ENCODE measurements at regions not wholly inside any gene's neighbourhood (a gene's known extent, or its start where the extent isn't known, plus 50 kb on each side); places are given as distances from the start of the nearest gene placed in this dataset.

- Histone ChIP-seq H3K36me3 (replicated peaks) (no peaks in the 10 kb centered on the region), H3K27me3 (ENCODE audit: low read depth) (no peaks in the 10 kb centered on the region), H3K4me1 (no peaks in the 10 kb centered on the region), H3K4me3 (no peak overlapping the region), H3K9me3 (no peaks in the 10 kb centered on the region; the same call in 1 of the 2 replicates)
- no peak for DNase-seq (ENCODE audit: low spot score in 2 of 2)
- in situ Hi-C loops (cut with MboI; ENCODE audit: low sequenced_read_pairs), result no loop called here
Observed at GRCh38 chr14:43169722-43170121, 1337.4 kb downstream of the FSCB start.

DNA sequence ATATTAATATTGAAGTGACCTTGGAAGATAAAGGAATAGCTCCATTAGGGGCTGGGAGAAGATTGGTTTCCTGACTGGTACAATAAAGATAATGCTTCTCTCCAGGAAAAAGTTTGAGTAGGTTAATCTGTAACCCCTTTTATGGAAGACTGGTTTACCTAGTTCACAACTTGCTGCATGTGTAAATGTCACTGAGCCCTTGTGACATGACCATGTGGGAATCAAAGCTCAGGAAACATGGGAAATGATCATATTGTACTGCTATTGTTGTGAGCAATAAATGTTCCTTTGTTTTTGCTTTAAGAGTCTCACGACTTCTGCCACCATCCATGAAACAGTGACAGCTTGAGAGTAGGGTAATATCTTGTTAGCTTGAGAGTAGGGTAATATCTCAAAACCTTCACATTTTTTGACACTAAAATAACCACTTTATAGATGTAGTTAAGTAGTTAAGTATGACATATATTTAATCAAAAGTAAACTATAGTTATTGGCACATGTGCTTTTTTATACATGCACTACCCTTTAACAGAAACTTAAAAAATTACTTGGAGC, 1338.6 kb downstream of the FSCB start:
- in situ Hi-C loops (cut with MboI; ENCODE audit: low sequenced_read_pairs), result no loop called here
- H3K9me3 ChIP-seq, result no peaks in the 10 kb centered on the region; the same call in 1 of the 2 replicates
- H3K4me1 ChIP-seq, result no peaks in the 10 kb centered on the region
- H3K4me3 ChIP-seq, result no peak overlapping the region
- no peaks in the 10 kb centered on the region for H3K27me3 ChIP-seq (ENCODE audit: low read depth)
- no peak for DNase-seq (ENCODE audit: low spot score in 2 of 2)
- H3K36me3 ChIP-seq (replicated peaks), result no peaks in the 10 kb centered on the region

DNA sequence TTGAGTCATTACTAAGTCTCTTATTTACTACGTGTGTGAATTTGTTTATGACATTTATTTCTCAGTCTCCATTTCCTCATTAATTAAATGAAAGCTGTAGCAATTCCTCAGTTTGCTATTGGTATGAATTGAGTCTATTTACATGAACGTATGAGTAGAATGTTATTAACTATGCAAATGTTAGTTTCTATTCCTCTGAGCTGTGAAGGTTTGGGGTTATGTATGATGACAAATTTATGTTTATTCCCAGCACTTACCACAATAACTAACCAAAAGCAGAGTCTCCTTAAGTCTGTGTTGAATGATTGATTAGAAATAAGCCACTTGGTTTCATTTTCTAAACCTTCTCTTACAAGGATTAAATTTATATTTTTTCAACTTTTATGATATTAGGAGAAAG, 1340.9 kb downstream of the FSCB start:
- DNase-seq (ENCODE audit: low spot score in 2 of 2), result no peak
- no peaks in the 10 kb centered on the region; the same call in 1 of the 2 replicates for H3K9me3 ChIP-seq
- no peaks in the 10 kb centered on the region for H3K27me3 ChIP-seq (ENCODE audit: low read depth)
- H3K4me1 ChIP-seq, result no peaks in the 10 kb centered on the region
- no peaks in the 10 kb centered on the region for H3K36me3 ChIP-seq (replicated peaks)
- H3K4me3 ChIP-seq, result no peak overlapping the region
- in situ Hi-C loops (cut with MboI; ENCODE audit: low sequenced_read_pairs), result no loop called here

DNA sequence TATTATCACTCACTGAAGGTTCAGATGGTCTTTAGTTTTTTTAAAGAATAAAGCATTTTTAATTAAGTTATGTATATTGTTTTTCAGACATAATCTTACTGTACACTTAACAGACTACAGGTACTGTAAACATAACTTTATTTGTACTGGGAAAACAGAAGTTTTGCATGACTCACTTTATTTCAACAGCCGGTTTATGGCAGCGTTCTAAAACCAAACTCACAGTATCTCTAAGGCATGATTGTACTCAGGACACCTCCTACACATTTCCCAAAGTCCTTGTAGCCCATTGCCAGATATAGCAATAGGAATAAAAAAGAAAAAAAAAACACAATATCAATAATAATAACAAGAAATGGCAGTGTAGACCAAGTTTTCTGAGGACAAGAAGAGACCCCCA, 1341.4 kb downstream of the FSCB start:
- Histone ChIP-seq H3K27me3 (ENCODE audit: low read depth) (no peaks in the 10 kb centered on the region), H3K4me3 (no peak overlapping the region), H3K9me3 (no peaks in the 10 kb centered on the region), H3K36me3 (replicated peaks) (no peaks in the 10 kb centered on the region), H3K4me1 (no peaks in the 10 kb centered on the region)
- DNase-seq (ENCODE audit: low spot score in 2 of 2), result no peak
- in situ Hi-C loops (cut with MboI; ENCODE audit: low sequenced_read_pairs), result no loop called here

- H3K27me3 ChIP-seq (ENCODE audit: low read depth), result no peaks in the 10 kb centered on the region
- H3K9me3 ChIP-seq, result no peaks in the 10 kb centered on the region
- no peaks in the 10 kb centered on the region for H3K4me1 ChIP-seq
- H3K36me3 ChIP-seq (replicated peaks), result no peaks in the 10 kb centered on the region
- no peak overlapping the region for H3K4me3 ChIP-seq
- in situ Hi-C loops (cut with MboI; ENCODE audit: low sequenced_read_pairs), result no loop called here
- no peak for DNase-seq (ENCODE audit: low spot score in 2 of 2)
Observed at GRCh38 chr14:43161477-43161876, 1345.6 kb downstream of the FSCB start.

- no peak for DNase-seq (ENCODE audit: low spot score in 2 of 2)
- H3K9me3 ChIP-seq, result no peaks in the 10 kb centered on the region
- no peaks in the 10 kb centered on the region for H3K36me3 ChIP-seq (replicated peaks)
- no peaks in the 10 kb centered on the region for H3K4me1 ChIP-seq
- no peak overlapping the region for H3K4me3 ChIP-seq
- in situ Hi-C loops (cut with MboI; ENCODE audit: low sequenced_read_pairs), result no loop called here
- no peaks in the 10 kb centered on the region for H3K27me3 ChIP-seq (ENCODE audit: low read depth)
Observed at GRCh38 chr14:43157661-43158060, 1349.4 kb downstream of the FSCB start.

GRCh38 chr14:43155924-43156323, 1351.2 kb downstream of the FSCB start:
- DNase-seq (ENCODE audit: low spot score in 2 of 2), result no peak

DNA sequence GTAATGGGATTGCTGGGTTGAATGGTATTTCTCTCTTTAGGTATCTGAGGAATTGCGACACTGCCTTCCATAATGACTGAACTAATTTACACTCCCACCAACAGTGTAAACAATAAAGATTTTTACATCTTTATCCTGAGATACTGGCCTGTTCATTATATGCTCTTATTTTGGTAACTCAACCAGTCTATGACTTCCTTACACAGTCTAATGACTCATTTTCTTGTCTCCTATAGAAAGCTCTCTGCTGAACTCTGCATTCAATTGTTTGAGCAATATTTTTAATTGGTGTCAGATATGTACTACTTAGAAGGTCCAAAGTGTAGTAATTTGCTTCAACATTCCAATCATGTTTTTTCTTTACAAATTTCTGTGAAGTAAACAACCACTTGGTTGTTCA, 1351.8 kb downstream of the FSCB start:
- in situ Hi-C loops (cut with MboI; ENCODE audit: low sequenced_read_pairs), result no loop called here
- Histone ChIP-seq H3K4me1 (no peaks in the 10 kb centered on the region), H3K27me3 (ENCODE audit: low read depth) (no peaks in the 10 kb centered on the region), H3K9me3 (no peaks in the 10 kb centered on the region), H3K4me3 (no peak overlapping the region), H3K36me3 (replicated peaks) (no peaks in the 10 kb centered on the region)
- DNase-seq (ENCODE audit: low spot score in 2 of 2), result no peak

More at GRCh38 chr14:43155924-43156323, 1351.2 kb downstream of the FSCB start:
- no peaks in the 10 kb centered on the region for H3K27me3 ChIP-seq (ENCODE audit: low read depth)
- H3K9me3 ChIP-seq, result no peaks in the 10 kb centered on the region
- H3K4me3 ChIP-seq, result no peak overlapping the region
- no peaks in the 10 kb centered on the region for H3K36me3 ChIP-seq (replicated peaks)
- H3K4me1 ChIP-seq, result no peaks in the 10 kb centered on the region
- in situ Hi-C loops (cut with MboI; ENCODE audit: low sequenced_read_pairs), result no loop called here

GRCh38 chr14:43147485-43147884, 1359.6 kb downstream of the FSCB start:
- no peak for DNase-seq (ENCODE audit: low spot score in 2 of 2)
- H3K4me3 ChIP-seq, result no peak overlapping the region
- H3K36me3 ChIP-seq (replicated peaks), result no peaks in the 10 kb centered on the region
- no peaks in the 10 kb centered on the region for H3K4me1 ChIP-seq
- in situ Hi-C loops (cut with MboI; ENCODE audit: low sequenced_read_pairs), result no loop called here
- H3K27me3 ChIP-seq (ENCODE audit: low read depth), result no peaks in the 10 kb centered on the region
- H3K9me3 ChIP-seq, result no peaks in the 10 kb centered on the region

GRCh38 chr14:43145361-43145760, 1361.7 kb downstream of the FSCB start:
- DNase-seq (ENCODE audit: low spot score in 2 of 2), result no peak
- H3K9me3 ChIP-seq, result no peaks in the 10 kb centered on the region
- H3K36me3 ChIP-seq (replicated peaks), result no peaks in the 10 kb centered on the region
- H3K27me3 ChIP-seq (ENCODE audit: low read depth), result no peaks in the 10 kb centered on the region
- H3K4me1 ChIP-seq, result no peaks in the 10 kb centered on the region
- no peak overlapping the region for H3K4me3 ChIP-seq
- in situ Hi-C loops (cut with MboI; ENCODE audit: low sequenced_read_pairs), result no loop called here

- DNase-seq (ENCODE audit: low spot score in 2 of 2), result no peak
- Histone ChIP-seq H3K4me1 (no peaks in the 10 kb centered on the region), H3K9me3 (no peaks in the 10 kb centered on the region), H3K4me3 (no peak overlapping the region), H3K36me3 (replicated peaks) (no peaks in the 10 kb centered on the region), H3K27me3 (ENCODE audit: low read depth) (no peaks in the 10 kb centered on the region)
- in situ Hi-C loops (cut with MboI; ENCODE audit: low sequenced_read_pairs), result no loop called here
Observed at GRCh38 chr14:43143106-43143505, 1364.0 kb downstream of the FSCB start.

DNA sequence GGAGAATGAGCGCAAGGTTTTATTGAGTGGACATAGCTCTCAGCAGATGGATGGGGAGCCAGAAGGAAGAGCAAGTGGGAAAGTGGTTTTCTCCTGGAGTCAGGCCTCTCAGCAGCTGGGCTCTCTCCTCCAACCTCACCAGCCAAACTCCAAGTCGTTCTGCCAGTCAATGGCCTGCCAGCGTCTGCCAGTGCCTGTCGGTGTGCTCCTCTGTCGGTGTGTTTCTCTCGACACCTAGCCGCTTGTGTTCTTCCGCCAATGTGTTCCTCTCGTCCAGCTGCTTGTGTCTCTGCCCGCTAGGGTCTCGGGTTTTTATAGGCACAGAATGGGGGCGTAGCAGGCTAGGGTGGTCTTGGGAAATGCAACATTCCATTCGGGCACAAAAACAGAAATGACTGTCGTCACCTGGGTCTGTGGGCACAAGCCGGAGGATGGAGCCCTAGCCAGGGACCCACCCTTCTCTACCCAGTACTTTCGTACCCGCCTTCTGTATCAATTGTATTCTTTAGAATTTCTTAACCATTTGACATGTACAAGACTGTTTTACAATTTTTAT, 1365.4 kb downstream of the FSCB start:
- H3K27me3 ChIP-seq (ENCODE audit: low read depth), result no peaks in the 10 kb centered on the region
- in situ Hi-C loops (cut with MboI; ENCODE audit: low sequenced_read_pairs), result no loop called here
- DNase-seq (ENCODE audit: low spot score in 2 of 2), result no peak
- no peak overlapping the region for H3K4me3 ChIP-seq
- H3K4me1 ChIP-seq, result no peaks in the 10 kb centered on the region
- H3K36me3 ChIP-seq (replicated peaks), result no peaks in the 10 kb centered on the region
- no peaks in the 10 kb centered on the region for H3K9me3 ChIP-seq

- Histone ChIP-seq H3K4me3 (no peak overlapping the region), H3K9me3 (no peaks in the 10 kb centered on the region), H3K36me3 (replicated peaks) (no peaks in the 10 kb centered on the region), H3K4me1 (no peaks in the 10 kb centered on the region), H3K27me3 (ENCODE audit: low read depth) (no peaks in the 10 kb centered on the region)
- DNase-seq (ENCODE audit: low spot score in 2 of 2), result no peak
- in situ Hi-C loops (cut with MboI; ENCODE audit: low sequenced_read_pairs), result no loop called here
Observed at GRCh38 chr14:43140453-43140852, 1366.6 kb downstream of the FSCB start.

DNA sequence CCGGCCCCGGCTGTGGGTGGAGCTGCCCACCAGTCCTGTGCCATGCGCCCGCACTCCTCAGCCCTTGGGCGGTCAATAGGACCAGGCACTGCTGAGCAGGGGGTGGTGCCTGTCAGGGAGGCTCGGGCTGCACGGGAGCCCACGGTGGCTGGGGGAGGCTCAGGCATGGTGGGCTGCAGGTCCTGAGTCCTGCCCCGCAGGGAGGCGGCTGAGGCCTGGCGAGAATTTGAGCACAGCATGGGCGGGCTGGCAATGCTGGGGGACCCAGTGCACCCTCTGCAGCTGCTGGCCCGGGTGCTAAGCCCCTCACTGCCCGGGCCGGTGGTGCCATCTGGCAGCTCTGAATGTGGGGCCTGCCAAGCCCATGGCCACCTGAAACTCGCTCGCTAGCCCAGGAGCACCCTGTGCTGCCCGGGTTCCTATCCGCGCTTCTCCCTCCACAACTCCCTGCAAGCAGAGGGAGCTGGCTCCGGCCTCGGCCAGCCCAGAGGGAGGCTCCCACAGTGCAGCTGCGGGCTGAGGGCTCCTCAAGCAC, 1371.1 kb downstream of the FSCB start:
- no peak overlapping the region for H3K4me3 ChIP-seq
- no peaks in the 10 kb centered on the region for H3K36me3 ChIP-seq (replicated peaks)
- no peak for DNase-seq (ENCODE audit: low spot score in 2 of 2)
- no peaks in the 10 kb centered on the region for H3K9me3 ChIP-seq
- no peaks in the 10 kb centered on the region for H3K27me3 ChIP-seq (ENCODE audit: low read depth)
- no peaks in the 10 kb centered on the region for H3K4me1 ChIP-seq
- in situ Hi-C loops (cut with MboI; ENCODE audit: low sequenced_read_pairs), result no loop called here

DNA sequence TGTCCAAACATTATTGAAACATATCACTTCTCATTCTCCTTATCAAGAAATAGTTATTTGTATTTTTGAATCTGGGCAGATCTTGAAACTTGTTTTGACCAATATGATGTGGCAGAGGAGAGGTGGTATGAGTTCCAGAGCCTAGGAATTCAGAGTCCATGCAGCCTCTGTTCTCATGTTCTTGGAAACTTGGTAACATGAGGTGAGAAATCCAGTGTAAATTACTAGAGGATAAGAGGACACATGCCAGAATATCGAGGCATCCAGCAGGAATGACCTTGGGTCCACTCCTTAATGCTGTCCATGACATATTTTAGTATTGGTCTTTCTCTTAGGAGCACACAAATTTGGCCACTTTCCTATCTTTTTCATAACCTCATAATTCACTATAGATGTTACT, 1374.6 kb downstream of the FSCB start:
- DNase-seq (ENCODE audit: low spot score in 2 of 2), result no peak
- H3K4me1 ChIP-seq, result no peaks in the 10 kb centered on the region
- H3K9me3 ChIP-seq, result no peaks in the 10 kb centered on the region
- in situ Hi-C loops (cut with MboI; ENCODE audit: low sequenced_read_pairs), result no loop called here
- H3K27me3 ChIP-seq (ENCODE audit: low read depth), result no peaks in the 10 kb centered on the region
- H3K4me3 ChIP-seq, result no peak overlapping the region
- H3K36me3 ChIP-seq (replicated peaks), result no peaks in the 10 kb centered on the region

All from HAP-1 (cell line).